ENCODE measurements at regions not wholly inside any gene's neighbourhood (a gene's known extent, or its start where the extent isn't known, plus 50 kb on each side); places are given as distances from the start of the nearest gene placed in this dataset.

DNA sequence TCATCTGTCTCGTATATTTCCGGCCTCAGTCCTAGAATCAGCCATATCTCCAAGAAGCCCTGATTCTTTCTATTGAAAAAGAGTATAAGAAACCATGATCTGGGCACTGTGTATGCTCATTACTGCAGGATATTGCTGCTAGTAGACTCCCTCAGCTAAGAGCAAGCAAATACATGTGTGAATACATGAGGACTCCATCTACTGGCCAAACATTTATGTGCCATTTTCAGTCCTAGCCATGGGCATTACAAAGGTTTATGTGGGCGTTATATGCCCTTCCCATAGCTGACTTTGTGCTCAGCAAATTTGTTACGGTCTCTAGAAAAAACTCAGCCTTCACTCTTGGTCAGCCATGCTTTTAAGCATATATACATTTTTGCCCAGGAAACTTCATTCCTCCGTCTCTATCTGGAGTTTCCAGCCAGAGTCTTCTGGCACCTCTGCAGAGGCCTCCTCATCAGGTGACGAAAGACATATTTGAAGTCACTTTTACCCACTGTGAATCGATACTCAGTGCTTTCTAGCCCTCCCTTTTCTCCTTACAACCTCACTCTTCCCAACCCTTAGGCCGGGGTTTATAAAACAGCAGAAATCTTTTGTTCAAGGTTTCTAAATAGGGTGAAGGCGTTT lies 1495.6 kb upstream of the CDH6 start:
- Histone ChIP-seq H3K9me3 (no peaks in the 10 kb centered on the region), H3K27ac (no peak overlapping the region), H3K4me1 (ENCODE audit: insufficient read depth) (no peaks in the 10 kb centered on the region), H3K4me3 (no peak overlapping the region), H3K36me3 (no peaks in the 10 kb centered on the region), H3K27me3 (no peaks in the 10 kb centered on the region)
- 66 to 77% (median 77%) methylated on average over 9 of the region's 9 CpGs for WGBS, 3 donors
- DNase-seq = no peak
- intact Hi-C loops (cut with DNase I) = no loop called here
- TF ChIP-seq, protein P1, sequence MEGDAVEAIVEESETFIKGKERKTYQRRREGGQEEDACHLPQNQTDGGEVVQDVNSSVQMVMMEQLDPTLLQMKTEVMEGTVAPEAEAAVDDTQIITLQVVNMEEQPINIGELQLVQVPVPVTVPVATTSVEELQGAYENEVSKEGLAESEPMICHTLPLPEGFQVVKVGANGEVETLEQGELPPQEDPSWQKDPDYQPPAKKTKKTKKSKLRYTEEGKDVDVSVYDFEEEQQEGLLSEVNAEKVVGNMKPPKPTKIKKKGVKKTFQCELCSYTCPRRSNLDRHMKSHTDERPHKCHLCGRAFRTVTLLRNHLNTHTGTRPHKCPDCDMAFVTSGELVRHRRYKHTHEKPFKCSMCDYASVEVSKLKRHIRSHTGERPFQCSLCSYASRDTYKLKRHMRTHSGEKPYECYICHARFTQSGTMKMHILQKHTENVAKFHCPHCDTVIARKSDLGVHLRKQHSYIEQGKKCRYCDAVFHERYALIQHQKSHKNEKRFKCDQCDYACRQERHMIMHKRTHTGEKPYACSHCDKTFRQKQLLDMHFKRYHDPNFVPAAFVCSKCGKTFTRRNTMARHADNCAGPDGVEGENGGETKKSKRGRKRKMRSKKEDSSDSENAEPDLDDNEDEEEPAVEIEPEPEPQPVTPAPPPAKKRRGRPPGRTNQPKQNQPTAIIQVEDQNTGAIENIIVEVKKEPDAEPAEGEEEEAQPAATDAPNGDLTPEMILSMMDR (IDR thresholded peaks at IDR 0.05) = no peak
- TF ChIP-seq EP300 (IDR thresholded peaks at IDR 0.05) = no peak
- no peak for TF ChIP-seq POLR2A (IDR thresholded peaks at IDR 0.05)

DNA sequence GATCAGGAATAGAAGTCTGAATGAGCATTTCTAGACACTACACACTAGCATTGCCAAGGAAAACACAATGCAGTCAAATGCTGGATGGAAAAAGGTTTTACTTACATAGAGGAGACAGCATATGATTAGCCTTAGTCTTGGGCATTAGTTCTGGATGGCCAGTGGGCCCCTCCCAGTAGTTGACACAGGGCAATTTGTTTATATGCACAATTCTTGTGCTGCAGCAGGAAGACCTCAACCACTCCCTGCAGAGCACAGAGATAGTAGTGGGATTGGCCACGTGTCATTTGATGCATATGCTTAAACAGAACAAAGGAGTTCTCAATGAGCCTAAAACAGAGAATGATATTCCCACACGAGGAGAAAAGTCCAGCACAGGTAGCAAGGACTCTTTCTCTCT lies 1496.2 kb upstream of the CDH6 start:
- intact Hi-C loops (cut with DNase I) = no loop called here
- no peak for TF ChIP-seq EP300 (IDR thresholded peaks at IDR 0.05)
- TF ChIP-seq POLR2A (IDR thresholded peaks at IDR 0.05) = no peak
- TF ChIP-seq, protein P1 (IDR thresholded peaks at IDR 0.05) = no peak
- no peak overlapping the region for H3K4me3 ChIP-seq
- H3K9me3 ChIP-seq = no peaks in the 10 kb centered on the region
- no peaks in the 10 kb centered on the region for H3K4me1 ChIP-seq (ENCODE audit: insufficient read depth)
- no peaks in the 10 kb centered on the region for H3K36me3 ChIP-seq
- no peak overlapping the region for H3K27ac ChIP-seq
- no peak for DNase-seq
- no peaks in the 10 kb centered on the region for H3K27me3 ChIP-seq
- WGBS, 3 donors = 47 to 60% (median 53%) methylated on average over 2 of the region's 2 CpGs

DNA sequence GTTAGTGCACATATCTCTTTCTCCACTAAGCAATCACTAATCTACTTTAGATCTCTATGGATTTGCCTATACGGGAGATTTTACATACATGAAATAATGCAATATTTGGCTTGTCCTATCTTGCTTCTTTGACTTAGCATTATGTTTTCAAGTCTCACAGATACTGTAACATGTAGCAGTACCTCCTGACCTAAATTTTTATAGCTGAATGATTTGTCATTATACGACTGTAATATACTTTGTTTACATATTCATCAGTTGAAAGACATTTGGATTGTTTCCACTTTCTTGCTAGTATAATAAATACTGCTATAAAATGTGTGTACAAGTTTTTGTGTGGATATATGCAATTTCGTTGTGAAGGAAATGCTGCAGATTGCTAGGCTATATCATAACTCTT lies 1520.8 kb upstream of the CDH6 start:
- intact Hi-C loops (cut with DNase I) = no loop called here
- Histone ChIP-seq H3K36me3 (no peaks in the 10 kb centered on the region), H3K27ac (no peak overlapping the region), H3K27me3 (no peaks in the 10 kb centered on the region), H3K9me3 (no peaks in the 10 kb centered on the region), H3K4me1 (ENCODE audit: insufficient read depth) (no peaks in the 10 kb centered on the region), H3K4me3 (no peak overlapping the region)
- 42 to 49% (median 45%) methylated on average over 3 of the region's 3 CpGs for WGBS, 3 donors
- TF ChIP-seq, protein P1 (IDR thresholded peaks at IDR 0.05) = no peak
- no peak for TF ChIP-seq EP300 (IDR thresholded peaks at IDR 0.05)
- no peak for TF ChIP-seq POLR2A (IDR thresholded peaks at IDR 0.05)
- DNase-seq = no peak

DNA sequence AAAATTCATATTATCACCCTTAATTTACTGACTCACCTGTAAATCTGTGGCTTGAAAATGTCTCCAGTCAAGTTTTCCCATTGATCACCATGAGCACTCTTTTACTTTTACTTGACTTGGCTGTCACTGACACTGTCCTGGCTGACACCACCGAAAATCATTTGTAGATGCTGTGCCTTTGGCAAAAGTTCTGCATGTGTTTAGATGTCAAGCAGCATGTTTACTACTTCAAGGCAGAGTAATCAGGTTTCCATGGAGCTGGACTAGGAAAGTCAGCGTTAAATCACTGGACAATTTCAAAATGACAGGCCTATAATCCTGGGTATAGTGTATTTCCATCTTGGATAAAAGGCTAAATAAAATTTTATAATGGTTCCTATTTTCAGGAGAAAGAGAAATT lies 1530.6 kb upstream of the CDH6 start:
- no peaks in the 10 kb centered on the region for H3K9me3 ChIP-seq
- DNase-seq = no peak
- intact Hi-C loops (cut with DNase I) = loop anchor here in 1 of 4 donors (5.0 kb wide), 1 partner anchor 771 kb away; no protein-coding TSS in a partner anchor
- H3K27me3 ChIP-seq = no peaks in the 10 kb centered on the region
- no peak overlapping the region for H3K27ac ChIP-seq
- no peak overlapping the region for H3K4me3 ChIP-seq
- H3K4me1 ChIP-seq (ENCODE audit: insufficient read depth) = no peaks in the 10 kb centered on the region
- TF ChIP-seq, protein P1 (IDR thresholded peaks at IDR 0.05) = no peak
- TF ChIP-seq POLR2A (IDR thresholded peaks at IDR 0.05) = no peak
- TF ChIP-seq EP300 (IDR thresholded peaks at IDR 0.05) = no peak
- WGBS, 3 donors = 68 to 86% (median 71%) methylated on average over 2 of the region's 2 CpGs
- no peaks in the 10 kb centered on the region for H3K36me3 ChIP-seq

Data from ovary (tissue), 7 donors.